HG02678 (cell line): ENCODE measurements at regions not wholly inside any gene's neighbourhood (a gene's known extent, or its start where the extent isn't known, plus 50 kb on each side); places are given as distances from the start of the nearest gene placed in this dataset.

Experiments used
- ATAC-seq: cut with Tn5 transposase; IDR thresholded peaks from one replicate; pipeline ENCODE4 v1.9.1; 2021; ENCODE audit warnings: mild to moderate bottlenecking, moderate library complexity; ENCODE audit not compliant: unreplicated experiment

DNA sequence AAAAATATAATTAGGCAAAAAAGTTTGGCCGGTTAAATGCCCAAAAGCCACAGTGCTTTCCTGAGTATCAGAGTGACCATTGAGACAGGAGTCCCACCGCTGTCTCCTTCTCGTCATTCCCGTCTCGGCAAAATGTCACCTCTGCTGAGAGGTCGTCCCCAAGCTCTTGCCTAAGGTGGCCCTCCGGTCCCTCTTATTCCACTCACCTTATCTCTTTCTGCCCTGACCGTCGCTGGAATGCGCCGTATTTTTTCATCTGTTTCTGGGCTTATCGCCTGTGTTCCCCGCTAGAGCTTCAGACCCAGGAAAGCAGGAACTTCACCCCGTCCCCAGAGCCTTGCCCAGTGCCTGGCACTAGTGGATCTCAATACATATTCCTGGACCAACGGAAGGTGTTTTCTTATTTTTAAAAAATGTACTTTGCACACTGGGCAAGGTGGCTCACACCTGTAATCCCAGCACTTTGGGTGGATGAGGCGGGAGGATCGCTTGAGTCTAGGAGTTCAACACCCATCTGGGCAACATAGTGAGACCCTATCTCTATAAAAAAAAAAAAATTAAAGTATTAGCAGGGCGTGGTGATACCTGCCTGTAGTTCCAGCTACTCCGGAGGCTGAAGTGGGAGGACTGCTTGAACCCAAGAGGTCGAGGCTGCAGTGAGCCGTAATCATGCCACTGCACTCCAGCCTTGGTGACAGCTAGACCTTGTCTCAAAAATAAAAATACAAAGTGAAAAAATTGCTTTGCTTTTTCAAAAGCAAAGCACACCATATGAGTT lies 122.8 kb upstream of the PTPN1 start:
- ATAC-seq, result no peak

- ATAC-seq, result no peak
Observed at GRCh38 chr20:50387996-50388332, 122.2 kb upstream of the PTPN1 start.

DNA sequence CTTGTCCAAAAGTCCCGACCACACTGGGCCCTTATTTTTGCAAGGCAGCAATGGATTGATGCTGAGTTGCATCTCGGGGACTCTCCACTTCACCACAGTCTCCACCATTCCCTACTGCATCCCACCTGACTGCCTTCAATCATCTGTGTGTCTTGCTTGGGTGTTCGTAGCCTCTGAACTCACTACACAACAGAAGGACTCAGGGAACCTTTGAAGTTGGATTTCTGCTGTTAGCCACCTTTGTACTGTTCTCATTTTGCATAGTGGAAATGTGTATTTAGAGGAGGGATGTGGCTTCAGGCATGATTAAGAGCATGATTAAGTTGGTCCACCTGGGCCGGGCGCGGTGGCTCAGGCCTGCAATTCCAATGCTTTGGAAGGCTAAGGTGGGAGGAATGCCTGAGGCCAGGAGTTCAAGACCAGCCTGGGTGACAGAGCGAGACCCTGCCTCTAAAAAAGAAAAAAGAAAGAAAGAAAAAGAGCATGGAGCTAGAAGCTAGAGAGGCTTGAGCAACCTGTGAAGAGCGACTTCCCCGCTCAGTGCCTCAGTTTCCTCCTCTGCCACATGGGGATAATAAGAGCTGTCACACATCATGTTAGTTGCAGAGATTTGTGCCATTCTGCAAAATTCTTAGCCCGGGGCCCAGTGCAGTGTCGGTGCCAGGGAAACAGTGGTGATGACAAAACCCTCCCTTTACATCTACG lies 121.3 kb upstream of the PTPN1 start:
- no peak for ATAC-seq

- ATAC-seq, result no peak
Observed at GRCh38 chr20:50389438-50389807, 120.8 kb upstream of the PTPN1 start.

DNA sequence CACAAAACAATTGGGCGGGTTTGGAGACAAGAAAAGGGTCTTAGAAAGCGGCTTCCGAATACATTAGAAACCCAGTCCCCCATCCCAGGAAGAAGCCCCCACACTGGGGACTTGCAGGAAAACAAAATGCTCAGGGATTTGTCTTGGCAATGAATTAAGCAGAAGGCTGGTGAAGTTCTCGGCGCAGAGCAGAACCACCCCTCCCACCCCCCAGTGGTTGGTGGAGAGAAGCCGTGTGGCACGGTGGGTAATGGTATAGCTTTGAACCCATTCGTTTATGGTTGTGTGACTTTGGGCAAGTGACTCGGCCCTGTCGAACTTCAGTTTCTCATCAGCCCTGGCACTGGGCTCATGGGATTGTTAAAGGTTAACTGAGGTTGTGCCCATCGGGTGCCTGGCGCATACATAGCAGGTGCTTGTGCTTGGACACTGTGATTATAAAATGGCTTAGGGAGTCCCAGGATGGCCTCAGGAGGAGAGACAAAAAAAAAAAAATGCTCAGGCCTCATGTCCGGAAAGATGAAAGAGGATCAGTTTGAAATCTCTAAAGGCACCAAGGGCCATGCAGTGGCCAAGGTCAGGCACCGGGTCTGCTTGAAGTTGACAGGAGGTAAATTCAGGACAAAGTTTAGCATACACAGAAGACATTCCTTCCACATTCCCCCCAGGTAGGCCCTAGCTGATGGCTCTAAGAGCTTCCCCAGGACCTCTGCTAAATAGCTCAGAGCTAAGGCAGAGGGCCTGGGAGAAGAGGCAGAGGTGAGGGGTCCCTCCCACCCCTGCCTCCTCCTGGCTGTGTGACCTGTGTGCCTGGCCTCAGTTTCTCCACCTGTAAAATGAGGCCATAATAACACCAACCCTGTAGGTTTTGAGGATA lies 120.1 kb upstream of the PTPN1 start:
- ATAC-seq, result no peak

DNA sequence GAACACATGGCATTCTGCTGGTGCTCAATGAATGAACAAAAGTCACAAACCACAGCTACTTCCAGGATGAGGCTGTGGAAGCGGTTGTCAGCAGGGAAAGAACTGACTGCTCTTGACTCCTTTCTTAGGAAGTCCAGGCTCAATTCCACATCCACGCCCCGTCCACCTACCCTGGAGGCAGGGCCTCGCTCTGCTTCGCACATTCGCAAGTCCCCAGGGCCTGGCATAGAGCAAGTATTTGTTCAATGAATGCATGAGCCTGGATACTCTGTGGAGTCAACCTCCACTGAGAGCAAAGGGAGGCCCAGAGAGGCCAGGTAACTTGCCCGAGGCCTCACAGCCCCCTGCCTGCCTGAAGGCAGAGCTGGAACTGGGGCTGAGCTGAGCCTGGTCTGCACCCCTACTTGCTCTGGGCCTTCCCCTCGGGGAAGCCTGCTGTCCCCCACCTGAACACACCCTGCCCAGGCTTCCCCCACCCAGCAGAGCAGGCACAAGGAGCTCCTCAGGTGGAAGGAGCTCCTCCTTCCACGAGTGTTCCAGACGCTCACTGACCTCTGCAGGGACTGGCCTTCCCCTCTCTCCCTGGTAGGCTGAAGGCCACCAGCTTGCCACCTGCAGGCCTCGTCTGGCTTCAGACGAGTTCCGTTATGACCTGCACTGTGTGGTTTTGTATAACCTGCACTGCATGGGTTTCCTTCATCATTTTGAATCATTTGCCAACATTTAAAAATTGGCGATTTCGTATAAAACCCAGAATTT lies 119.3 kb upstream of the PTPN1 start:
- ATAC-seq, result no peak

DNA sequence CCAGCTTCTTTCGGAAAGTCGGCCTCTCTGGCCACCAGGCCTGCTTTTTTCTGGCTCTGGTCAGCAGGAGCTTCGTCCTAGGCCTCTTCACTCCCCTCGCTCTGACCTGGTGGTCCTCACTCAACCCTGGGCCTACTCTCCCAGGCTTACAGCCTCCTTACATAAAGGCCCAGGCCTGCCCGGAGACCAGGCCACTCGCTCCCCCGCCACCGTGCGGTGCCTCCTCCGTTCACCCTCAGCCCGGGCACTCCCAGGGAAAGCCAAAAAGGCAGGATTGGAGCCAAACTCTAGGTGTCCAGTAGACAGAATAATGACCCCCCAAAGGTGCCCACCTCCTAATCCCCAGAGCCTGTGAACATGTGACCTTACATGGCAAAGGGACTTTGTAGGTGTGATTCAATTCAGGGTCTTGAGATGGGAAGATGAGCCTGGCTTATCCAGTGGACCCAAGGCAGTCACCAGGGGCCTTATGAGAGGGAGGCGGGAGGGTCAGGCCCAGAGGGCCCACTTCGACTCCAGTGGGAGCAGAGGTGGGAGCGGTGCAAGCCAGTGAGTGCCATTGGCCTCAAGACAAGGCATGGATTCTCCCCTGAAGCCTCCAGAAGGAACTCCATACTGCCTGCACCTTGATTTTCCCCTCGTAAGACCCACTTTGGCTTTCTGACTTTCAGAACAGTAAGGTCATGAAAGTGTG lies 118.6 kb upstream of the PTPN1 start:
- ATAC-seq, result no peak

- ATAC-seq, result no peak
Observed at GRCh38 chr20:50392138-50392866, 117.9 kb upstream of the PTPN1 start.

GRCh38 chr20:50393242-50393641 lies 116.9 kb upstream of the PTPN1 start:
- no peak for ATAC-seq

DNA sequence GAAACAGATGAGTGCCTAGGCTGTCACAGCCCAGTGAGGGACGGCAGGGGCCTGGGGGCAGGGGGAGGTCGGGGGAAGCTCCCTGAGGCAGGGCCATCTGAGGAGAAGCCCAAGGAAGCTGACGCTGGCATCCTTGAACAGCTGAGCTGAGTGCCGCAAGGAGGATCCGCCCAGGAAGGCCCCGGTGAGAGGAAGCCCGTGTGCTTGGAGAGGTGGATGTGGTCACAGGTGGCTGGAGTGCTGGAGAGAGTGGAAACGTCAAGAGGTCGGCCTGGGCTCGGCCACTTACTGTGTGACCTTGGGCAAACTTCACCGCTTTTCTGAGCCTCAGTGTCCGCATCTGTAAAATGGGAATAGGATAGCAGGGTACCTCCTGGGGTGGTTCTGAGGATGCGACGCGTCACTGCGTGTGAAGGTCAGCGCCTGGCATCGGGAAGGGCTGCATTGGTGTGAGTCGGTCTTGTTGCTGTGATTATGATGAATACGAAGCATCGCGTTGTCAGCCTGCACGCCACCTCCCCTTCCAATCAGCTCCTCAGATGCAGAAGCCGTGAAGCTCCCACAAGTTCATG lies 116.1 kb upstream of the PTPN1 start:
- no peak for ATAC-seq

DNA sequence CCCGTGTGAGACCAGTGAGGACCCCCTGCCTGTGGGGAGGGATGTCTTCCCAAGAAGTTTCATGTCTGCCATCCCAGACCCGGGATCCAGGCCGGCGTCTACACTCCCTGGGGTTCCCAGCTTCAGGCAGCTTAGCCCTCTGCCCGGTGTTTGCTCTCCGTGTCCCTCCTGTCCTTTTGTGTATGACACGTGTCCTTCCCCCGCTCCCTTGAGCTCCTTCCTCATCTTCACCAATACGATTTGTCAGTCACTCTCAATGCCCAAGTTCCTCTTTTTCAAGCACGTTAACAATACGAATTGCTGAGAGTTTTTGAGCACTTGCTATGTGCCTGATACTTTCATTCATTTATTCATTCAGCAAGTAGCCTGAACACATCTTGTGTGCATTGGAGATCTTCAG lies 115.6 kb upstream of the PTPN1 start:
- ATAC-seq, result no peak

DNA sequence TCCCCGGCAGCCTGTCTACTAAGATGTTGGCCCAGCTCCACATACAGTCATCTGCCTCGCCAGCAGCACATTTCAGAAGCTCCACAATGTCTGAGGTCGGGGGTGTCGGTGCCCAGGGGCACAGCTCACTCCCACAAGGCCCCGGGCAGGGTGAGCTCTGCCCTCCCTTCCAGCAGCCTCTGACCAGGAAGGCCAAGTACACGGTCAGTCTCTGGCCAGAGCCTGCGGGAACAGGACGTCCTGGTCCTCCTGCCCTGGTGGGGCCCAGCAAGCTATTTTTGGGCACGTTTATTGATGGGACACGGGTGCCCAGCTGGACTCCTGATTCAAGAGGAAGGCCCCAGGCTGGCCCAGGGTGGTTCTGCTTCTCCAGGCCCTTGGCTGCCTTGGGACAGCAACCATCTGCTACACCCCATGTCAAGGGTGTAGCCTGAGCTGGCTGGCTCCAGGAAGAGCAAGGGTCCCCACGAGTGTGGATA lies 114.9 kb upstream of the PTPN1 start:
- ATAC-seq, result no peak

GRCh38 chr20:50395914-50396488 lies 114.2 kb upstream of the PTPN1 start:
- ATAC-seq, result no peak

DNA sequence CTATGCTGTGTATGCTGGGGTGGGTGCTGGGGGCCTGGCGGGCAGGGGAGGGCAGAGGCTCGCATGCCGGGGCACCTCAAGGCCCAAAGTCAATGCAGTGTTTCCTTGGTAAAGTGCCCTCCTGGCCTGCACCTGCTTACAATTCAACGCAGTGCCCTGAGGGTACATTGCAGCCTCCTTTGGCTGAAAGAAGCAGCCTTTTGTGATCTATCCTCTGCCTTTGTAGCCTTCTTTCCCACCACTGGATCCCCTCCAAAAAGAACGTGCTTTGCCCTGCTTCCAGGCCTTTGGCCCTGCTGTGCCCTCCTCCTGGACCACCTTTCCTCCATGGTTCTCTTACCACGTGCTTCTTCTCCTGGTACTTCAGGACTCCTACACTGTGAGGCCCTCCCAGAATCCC lies 113.6 kb upstream of the PTPN1 start:
- ATAC-seq, result no peak

DNA sequence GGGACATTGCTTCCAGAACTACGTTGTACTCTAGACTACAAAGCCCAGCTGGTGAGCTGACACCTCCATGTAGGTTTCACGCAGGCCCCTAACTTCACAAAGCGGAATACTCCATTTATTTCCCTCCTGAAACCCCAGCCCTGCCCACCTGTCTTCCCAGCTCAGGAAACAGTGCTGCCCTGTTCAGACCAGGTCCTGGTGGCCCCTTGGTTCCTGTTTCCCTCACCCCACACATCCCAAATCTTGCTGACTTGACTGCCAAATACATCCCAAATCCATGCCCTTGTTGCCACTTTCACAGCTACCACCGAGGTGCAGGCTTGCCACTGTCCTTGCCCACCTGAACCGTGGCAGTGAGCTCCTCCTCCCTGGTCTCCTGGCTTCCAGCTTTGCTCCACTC lies 113.1 kb upstream of the PTPN1 start:
- ATAC-seq, result no peak

DNA sequence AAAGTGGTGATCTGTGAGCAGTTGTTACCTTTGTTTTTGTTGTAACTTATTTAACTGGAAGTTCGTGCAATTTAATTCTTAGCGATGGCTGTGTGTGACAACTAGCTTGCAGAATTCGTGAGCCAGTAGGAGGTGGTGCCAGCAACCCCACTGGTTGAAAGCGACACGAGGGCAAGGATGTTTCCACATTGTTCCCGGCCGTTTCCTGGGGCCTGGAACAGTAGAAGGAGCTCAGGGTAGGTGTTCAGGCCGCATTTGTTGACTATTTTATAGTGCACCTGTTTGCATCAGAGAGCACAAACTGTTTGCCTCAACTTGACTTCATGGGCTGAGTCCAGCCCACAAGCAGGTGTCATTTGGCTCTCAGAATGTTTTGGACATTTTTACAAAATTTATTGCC lies 112.1 kb upstream of the PTPN1 start:
- ATAC-seq, result no peak

GRCh38 chr20:50398471-50398820 lies 111.7 kb upstream of the PTPN1 start:
- no peak for ATAC-seq

DNA sequence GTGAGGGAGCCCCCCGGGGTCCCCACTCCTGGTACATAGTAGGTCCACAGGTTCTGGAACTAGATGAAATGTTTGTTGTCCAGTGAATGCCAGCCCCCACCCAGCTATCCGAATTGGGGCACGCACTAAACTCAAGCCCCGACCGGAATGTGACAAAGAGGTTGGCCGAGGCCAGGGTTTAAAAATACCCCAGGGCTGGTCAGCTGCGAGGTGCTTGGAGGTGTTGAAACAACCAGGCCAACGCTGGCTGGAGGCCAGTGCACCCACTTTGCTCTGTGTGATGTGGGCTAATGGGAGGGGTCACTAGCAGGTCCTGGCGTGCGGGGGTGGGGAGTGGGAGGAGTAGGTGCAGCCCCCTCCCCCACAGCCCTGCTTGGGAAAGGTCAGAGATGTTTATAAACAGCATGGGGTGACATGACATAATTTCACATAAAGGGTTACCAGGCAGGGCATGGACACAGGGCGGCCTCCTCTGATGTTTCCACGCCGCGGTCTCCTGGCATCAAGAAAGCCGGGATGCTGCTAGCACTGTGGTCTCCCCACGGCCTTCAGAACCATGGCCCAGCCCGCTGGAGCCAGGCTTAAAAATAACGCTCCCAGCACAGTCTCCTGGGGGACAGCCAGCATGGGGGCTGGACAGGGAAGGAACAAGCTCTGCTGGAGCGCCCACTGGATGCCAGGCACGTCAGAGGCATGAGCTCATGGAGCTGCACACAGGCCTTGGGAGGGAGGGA lies 111.2 kb upstream of the PTPN1 start:
- no peak for ATAC-seq
